Mesothelial cell of epicardium (in vitro differentiated cells): ENCODE measurements at regions not wholly inside any gene's neighbourhood (a gene's known extent, or its start where the extent isn't known, plus 50 kb on each side); places are given as distances from the start of the nearest gene placed in this dataset.

Experiments
- DNase-seq, 2 experiments: peaks; one replicate each; pipeline ENCODE4 v3.0.0; 2021; ENCODE audit warnings: low spot score in 2 of 2; ENCODE audit not compliant: unreplicated experiment in 2 of 2
- H3K27ac Mint-ChIP-seq: 2 replicates; pipeline ENCODE4 v1.8.0; 2021; ENCODE audit warnings: mixed read lengths
- H3K27me3 Mint-ChIP-seq: 2 replicates; pipeline ENCODE4 v1.8.0; 2021; ENCODE audit warnings: low read depth, mixed read lengths
- H3K36me3 Mint-ChIP-seq: 2 replicates; pipeline ENCODE4 v1.8.0; 2021; ENCODE audit warnings: mixed read lengths
- H3K4me1 Mint-ChIP-seq: 2 replicates; pipeline ENCODE4 v1.8.0; 2021; ENCODE audit warnings: mixed read lengths
- H3K4me3 Mint-ChIP-seq: 2 replicates; pipeline ENCODE4 v1.8.0; 2021; ENCODE audit warnings: mild to moderate bottlenecking, moderate library complexity, mixed read lengths
- H3K9me3 Mint-ChIP-seq: 2 replicates; pipeline ENCODE4 v1.8.0; 2021; ENCODE audit warnings: mixed read lengths
- TF ChIP-seq, protein P1 (sequence below): fragments of 200-600 bp; sonication (generic); IDR thresholded peaks from one replicate; pipeline ENCODE4 v1.5.0; 2021; ENCODE audit warnings: antibody characterized with exemption; ENCODE audit not compliant: unreplicated experiment

GRCh38 chr5:58072300-58072965 lies 387.5 kb downstream of the PLK2 start:
- H3K9me3 Mint-ChIP-seq: peaks cover 3% of the 10 kb centered on the region
- peak overlapping the region; percentile 88 for H3K27ac Mint-ChIP-seq
- DNase-seq: no peak
- no peak overlapping the region for H3K4me3 Mint-ChIP-seq
- H3K27me3 Mint-ChIP-seq: no peaks in the 10 kb centered on the region
- TF ChIP-seq, protein P1, sequence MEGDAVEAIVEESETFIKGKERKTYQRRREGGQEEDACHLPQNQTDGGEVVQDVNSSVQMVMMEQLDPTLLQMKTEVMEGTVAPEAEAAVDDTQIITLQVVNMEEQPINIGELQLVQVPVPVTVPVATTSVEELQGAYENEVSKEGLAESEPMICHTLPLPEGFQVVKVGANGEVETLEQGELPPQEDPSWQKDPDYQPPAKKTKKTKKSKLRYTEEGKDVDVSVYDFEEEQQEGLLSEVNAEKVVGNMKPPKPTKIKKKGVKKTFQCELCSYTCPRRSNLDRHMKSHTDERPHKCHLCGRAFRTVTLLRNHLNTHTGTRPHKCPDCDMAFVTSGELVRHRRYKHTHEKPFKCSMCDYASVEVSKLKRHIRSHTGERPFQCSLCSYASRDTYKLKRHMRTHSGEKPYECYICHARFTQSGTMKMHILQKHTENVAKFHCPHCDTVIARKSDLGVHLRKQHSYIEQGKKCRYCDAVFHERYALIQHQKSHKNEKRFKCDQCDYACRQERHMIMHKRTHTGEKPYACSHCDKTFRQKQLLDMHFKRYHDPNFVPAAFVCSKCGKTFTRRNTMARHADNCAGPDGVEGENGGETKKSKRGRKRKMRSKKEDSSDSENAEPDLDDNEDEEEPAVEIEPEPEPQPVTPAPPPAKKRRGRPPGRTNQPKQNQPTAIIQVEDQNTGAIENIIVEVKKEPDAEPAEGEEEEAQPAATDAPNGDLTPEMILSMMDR: no peak
- no peaks in the 10 kb centered on the region for H3K36me3 Mint-ChIP-seq
- H3K4me1 Mint-ChIP-seq: peaks cover 64% of the 10 kb centered on the region

DNA sequence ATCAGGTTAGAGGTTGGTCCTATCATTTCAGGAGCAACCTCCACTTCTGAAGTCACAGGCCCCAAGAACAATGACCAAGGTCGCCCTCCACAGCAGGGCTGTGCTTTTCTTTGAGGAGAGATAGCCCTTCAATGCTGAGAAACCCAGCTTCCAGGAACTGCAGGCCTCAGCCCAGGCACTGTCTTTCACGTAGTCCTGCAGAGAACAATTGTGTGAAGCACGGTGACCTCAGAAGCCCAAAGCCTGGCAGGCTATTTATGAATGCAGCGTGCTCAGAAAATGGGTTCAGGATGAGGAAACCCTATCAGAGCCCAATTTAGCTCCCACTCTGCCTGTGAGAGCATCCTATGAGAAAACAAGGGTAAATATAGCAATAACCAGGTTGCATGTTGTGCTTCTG lies 388.3 kb downstream of the PLK2 start:
- no peak for DNase-seq
- Mint-ChIP-seq H3K9me3 (peaks cover 3% of the 10 kb centered on the region), H3K36me3 (no peaks in the 10 kb centered on the region), H3K27me3 (no peaks in the 10 kb centered on the region), H3K27ac (peak overlapping the region; percentile 88), H3K4me1 (peaks cover 56% of the 10 kb centered on the region), H3K4me3 (no peak overlapping the region)
- TF ChIP-seq, protein P1: no peak

DNA sequence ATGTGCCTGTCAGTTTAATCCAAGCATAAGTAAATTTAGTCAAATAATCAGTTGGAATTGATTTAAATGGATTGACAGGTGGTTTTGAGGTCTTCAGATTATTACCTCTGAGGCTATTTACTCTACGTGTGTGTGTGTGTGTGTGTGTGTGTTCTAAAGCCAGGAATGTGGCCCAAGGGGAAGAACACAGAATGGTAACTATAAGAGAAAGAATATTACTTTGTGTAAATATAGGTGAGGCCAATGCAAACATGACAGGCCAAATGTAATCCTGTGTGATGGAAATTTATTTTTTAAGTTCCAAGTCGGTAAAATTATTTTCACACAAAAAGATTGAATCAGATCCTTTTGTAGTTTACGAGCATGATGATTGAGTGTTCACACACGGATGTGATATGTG lies 390.0 kb downstream of the PLK2 start:
- Mint-ChIP-seq H3K27me3 (no peaks in the 10 kb centered on the region), H3K27ac (peak overlapping the region; percentile 33), H3K4me3 (no peak overlapping the region), H3K36me3 (no peaks in the 10 kb centered on the region), H3K4me1 (peaks cover 48% of the 10 kb centered on the region), H3K9me3 (peaks cover 8% of the 10 kb centered on the region)
- TF ChIP-seq, protein P1: no peak
- no peak for DNase-seq

GRCh38 chr5:58069016-58069705 lies 390.7 kb downstream of the PLK2 start:
- no peaks in the 10 kb centered on the region for H3K27me3 Mint-ChIP-seq
- TF ChIP-seq, protein P1: no peak
- H3K9me3 Mint-ChIP-seq: peaks cover 8% of the 10 kb centered on the region
- DNase-seq: no peak
- peaks cover 48% of the 10 kb centered on the region for H3K4me1 Mint-ChIP-seq
- no peaks in the 10 kb centered on the region for H3K36me3 Mint-ChIP-seq
- H3K27ac Mint-ChIP-seq: no peak overlapping the region
- no peak overlapping the region for H3K4me3 Mint-ChIP-seq

- Mint-ChIP-seq H3K27ac (peak overlapping the region; percentile 30), H3K36me3 (no peaks in the 10 kb centered on the region), H3K4me3 (no peak overlapping the region), H3K9me3 (peaks cover 8% of the 10 kb centered on the region), H3K4me1 (peaks cover 24% of the 10 kb centered on the region), H3K27me3 (no peaks in the 10 kb centered on the region)
- DNase-seq: no peak
- TF ChIP-seq, protein P1: no peak
Observed at GRCh38 chr5:58066557-58066956, 393.3 kb downstream of the PLK2 start.
